Islet of Langerhans (tissue), 1 donor: ENCODE measurements at regions not wholly inside any gene's neighbourhood (a gene's known extent, or its start where the extent isn't known, plus 50 kb on each side); places are given as distances from the start of the nearest gene placed in this dataset.
"Not testable (repeated sequence)": the region's sequence is repeated elsewhere in the genome, so short reads cannot be mapped to it uniquely, and the experiment has no call there.

Experiments used
- FAIRE-seq: peaks from one replicate; lab custom pipeline; 2011; peaks lifted over from hg19 to GRCh38; lab: Jason Lieb, UNC

- FAIRE-seq: no peak
These were observed 646.1 kb downstream of the RAPGEF2 start for GRCh38 chr4:159748834-159749444.

GRCh38 chr4:159757499-159757898, 654.6 kb downstream of the RAPGEF2 start:
- no peak for FAIRE-seq

- no peak for FAIRE-seq
These were observed 655.2 kb downstream of the RAPGEF2 start for GRCh38 chr4:159758061-159758460.

- FAIRE-seq: no peak
These were observed 659.8 kb downstream of the RAPGEF2 start for GRCh38 chr4:159762672-159763071.

GRCh38 chr4:159764343-159764952, 661.6 kb downstream of the RAPGEF2 start:
- peak; percentile 93 for FAIRE-seq

- no peak for FAIRE-seq
These were observed 662.5 kb downstream of the RAPGEF2 start for GRCh38 chr4:159765382-159765781.

- FAIRE-seq: no peak
These were observed 663.4 kb downstream of the RAPGEF2 start for GRCh38 chr4:159766241-159766640.

GRCh38 chr4:159767406-159767805, 664.5 kb downstream of the RAPGEF2 start:
- no peak for FAIRE-seq

GRCh38 chr4:159768016-159768415, 665.1 kb downstream of the RAPGEF2 start:
- no peak for FAIRE-seq

GRCh38 chr4:159770401-159770800, 667.5 kb downstream of the RAPGEF2 start:
- no peak for FAIRE-seq

GRCh38 chr4:159770969-159771368, 668.1 kb downstream of the RAPGEF2 start:
- no peak for FAIRE-seq

GRCh38 chr4:159776961-159777360, 674.1 kb downstream of the RAPGEF2 start:
- FAIRE-seq: no peak

- FAIRE-seq: no peak
These were observed 674.8 kb downstream of the RAPGEF2 start for GRCh38 chr4:159777689-159778088.

GRCh38 chr4:159778298-159778697, 675.4 kb downstream of the RAPGEF2 start:
- FAIRE-seq: no peak

- FAIRE-seq: no peak
These were observed 676.8 kb downstream of the RAPGEF2 start for GRCh38 chr4:159779716-159780115.

GRCh38 chr4:159780196-159780922, 677.5 kb downstream of the RAPGEF2 start:
- FAIRE-seq: no peak

GRCh38 chr4:159787901-159788300, 685.0 kb downstream of the RAPGEF2 start:
- FAIRE-seq: no peak

- FAIRE-seq: no peak
These were observed 688.5 kb downstream of the RAPGEF2 start for GRCh38 chr4:159791334-159791733.

GRCh38 chr4:159804592-159804991, 701.7 kb downstream of the RAPGEF2 start:
- FAIRE-seq: not testable (repeated sequence)

- FAIRE-seq: no peak
These were observed 720.9 kb downstream of the RAPGEF2 start for GRCh38 chr4:159823743-159824142.

GRCh38 chr4:159828687-159829086, 725.8 kb downstream of the RAPGEF2 start:
- no peak for FAIRE-seq

- FAIRE-seq: no peak
These were observed 726.3 kb downstream of the RAPGEF2 start for GRCh38 chr4:159829184-159829583.

GRCh38 chr4:159837071-159837470, 734.2 kb downstream of the RAPGEF2 start:
- FAIRE-seq: no peak

- FAIRE-seq: no peak
These were observed 752.9 kb downstream of the RAPGEF2 start for GRCh38 chr4:159855731-159856130.
